CD4-positive, alpha-beta T cell treated with Interleukin-15 for 4 hours (primary cell): ENCODE measurements at regions not wholly inside any gene's neighbourhood (a gene's known extent, or its start where the extent isn't known, plus 50 kb on each side); places are given as distances from the start of the nearest gene placed in this dataset.

Experiments used
- DNase-seq: peaks from one replicate; pipeline ENCODE4 v3.0.0-alpha.2; 2020; ENCODE audit warnings: low spot score

DNA sequence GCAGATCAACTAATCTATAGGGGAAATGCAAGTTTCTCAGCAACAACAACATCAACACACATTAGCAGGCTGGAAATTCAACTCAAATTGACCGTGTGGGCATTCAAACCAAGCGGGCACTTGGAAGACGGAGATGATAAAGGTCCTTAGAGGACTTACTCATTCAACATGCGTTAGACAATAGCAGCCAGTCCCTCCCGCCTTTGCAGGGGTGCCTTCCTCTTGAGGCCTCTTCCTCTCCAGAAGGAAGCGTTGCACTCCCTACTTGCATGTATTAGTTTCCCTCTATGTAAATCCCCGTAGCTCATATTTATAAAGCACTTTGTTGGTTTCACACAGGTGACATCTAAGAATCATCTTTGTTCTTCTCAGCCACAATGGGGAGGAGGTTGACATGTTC, 300.8 kb upstream of the STXBP5 start:
- DNase-seq, result no peak

DNA sequence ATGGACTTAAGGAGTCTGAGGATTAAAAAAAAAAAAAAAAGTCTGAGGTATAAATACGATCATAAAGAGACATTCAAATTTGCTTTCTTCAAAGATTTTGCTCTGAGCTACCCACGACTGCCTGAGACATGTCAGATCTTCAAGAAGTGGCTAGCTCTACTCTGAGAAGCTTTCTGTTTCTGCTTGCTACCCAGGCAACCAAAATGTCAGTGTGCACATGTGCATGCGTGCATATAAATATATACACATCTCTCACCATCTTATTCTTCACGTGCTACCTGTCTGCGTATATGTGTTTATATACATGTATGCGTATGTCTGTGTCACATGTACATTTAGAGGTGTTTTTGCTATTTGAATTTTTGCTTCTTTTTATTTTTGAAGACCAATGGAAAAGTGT, 299.6 kb upstream of the STXBP5 start:
- no peak for DNase-seq

GRCh38 chr6:146905181-146905704, 299.0 kb upstream of the STXBP5 start:
- no peak for DNase-seq

DNA sequence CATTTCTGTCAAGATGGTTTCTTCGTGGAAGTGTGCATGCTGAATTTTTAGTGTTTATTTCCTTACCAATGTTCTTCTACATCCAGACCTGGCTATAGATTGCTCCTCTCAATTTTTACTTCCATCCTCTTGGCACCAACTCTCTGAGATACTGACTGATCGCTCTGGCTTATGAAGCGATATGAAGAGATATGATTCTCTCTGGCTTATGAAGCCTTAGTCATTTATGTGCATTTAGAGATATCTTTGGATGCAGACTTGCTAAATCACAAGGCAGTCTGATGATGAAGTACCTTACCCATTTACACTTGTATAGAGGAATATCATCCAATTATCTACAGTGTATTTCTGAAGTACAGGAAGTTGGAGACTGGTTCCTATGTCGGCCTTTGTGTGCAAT, 295.4 kb upstream of the STXBP5 start:
- no peak for DNase-seq

- DNase-seq, result no peak
These were observed 294.8 kb upstream of the STXBP5 start for GRCh38 chr6:146909376-146909775.

DNA sequence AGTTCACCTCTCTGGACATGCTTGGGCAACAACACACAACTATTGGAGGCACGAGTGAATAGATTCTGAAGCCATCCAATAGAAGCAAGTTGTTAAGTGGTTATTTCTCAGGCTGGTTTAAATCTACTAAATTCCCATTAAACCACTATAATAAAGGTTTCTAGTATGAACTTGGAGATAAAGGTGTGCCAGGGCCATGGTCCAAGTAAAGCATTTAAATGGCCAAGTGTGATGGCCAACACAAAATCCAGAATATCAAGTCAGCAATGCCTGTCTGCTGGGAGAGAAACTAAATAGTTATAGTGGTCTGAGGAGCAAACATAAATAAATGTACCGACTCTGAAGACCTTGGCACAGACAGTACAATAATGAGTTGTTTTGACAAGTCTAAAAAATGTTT, 294.3 kb upstream of the STXBP5 start:
- DNase-seq, result no peak

GRCh38 chr6:146910611-146911010, 293.6 kb upstream of the STXBP5 start:
- no peak for DNase-seq

DNA sequence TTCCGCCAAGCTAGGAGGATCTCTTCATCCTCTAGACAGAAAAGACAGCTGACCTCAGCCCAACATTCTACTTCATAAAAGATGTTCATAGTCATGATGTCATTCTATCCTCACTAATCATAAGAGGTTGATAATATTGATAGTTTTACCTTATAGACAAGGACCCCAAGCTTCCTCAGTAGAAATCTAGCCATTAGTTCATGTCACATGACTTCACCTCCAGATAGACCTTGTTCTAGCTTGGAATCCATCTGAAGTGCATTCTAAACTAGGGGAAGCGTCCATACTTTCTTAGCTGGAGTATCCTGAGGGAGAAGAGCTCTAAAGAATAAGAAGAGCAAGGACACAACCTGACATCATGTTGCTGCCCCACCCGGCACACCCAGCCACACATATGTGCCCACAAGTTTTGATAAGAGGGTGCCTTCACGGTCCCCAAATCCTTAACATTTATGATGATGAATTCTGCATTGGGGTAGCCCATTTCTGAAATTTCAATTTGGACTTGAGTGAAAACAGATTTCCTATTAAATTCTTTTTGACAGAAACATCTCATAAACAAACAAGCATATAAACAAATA, 292.5 kb upstream of the STXBP5 start:
- DNase-seq, result no peak

DNA sequence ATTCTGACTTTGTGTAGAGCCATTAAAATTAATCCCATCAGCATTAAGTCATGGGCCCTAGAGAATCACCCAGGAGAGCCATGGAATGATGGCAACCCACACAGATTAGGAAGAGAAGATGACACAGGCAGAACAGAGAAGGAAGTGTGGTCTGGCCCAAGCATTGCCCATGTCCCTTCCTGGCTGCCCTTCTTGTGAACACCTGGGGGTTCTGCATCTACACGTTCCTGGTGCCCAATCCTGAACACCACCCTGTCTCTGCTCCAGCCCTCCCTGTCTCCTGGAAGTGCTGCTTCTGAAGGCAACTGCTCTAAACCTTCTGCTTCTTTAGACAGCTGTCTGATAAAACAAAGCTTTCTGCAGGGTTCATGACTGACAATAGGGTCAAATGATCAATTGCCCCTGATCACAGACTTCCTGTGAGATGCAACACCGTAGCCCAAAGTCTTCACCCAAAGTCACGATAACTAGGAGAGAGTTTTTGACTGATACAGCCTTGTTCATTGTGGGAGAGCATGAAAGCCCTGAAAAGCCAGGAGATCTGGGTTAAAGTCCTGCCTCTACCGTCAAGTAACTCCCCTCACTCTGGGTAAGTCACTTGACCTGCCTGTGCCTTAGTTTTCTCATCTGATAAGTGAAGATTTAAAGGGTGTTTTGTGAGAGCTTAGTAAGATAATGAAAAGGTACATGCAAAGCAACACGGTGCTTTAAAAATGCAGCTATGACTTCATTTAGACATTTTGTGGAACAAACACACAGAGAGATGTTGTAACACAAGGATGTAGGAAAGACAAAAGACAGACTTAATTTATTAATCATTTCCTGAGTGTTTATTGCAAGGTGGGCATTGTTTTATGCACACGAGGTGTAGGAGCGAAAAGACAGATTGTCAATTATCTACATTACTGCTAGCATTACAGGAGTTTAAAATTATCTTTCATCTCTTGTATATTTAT, 291.2 kb upstream of the STXBP5 start:
- DNase-seq, result no peak

GRCh38 chr6:146913842-146914488, 290.3 kb upstream of the STXBP5 start:
- no peak for DNase-seq

- DNase-seq, result no peak
These were observed 289.4 kb upstream of the STXBP5 start for GRCh38 chr6:146914489-146915483.

DNA sequence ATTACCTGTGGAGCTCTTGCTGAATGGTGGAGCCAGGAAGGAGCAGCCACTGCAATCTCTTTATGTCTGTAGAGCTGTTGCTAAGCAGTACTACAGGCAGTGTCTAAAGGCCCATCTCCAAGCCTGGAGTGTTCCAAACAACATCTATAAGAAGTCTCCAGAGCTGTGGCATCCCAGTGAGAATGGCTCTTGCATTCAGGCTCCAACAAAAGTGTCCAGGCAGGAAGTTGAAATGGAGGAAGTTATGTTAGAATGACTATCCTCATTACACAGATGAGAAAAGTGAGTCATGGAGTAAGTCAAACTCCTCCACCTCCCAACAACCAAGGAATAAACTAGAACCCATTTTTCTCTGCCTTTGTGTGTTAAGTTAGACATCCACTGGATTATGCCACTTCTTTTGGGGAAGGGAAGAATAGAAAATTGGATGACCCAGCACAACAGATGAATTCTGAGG, 288.5 kb upstream of the STXBP5 start:
- no peak for DNase-seq

DNA sequence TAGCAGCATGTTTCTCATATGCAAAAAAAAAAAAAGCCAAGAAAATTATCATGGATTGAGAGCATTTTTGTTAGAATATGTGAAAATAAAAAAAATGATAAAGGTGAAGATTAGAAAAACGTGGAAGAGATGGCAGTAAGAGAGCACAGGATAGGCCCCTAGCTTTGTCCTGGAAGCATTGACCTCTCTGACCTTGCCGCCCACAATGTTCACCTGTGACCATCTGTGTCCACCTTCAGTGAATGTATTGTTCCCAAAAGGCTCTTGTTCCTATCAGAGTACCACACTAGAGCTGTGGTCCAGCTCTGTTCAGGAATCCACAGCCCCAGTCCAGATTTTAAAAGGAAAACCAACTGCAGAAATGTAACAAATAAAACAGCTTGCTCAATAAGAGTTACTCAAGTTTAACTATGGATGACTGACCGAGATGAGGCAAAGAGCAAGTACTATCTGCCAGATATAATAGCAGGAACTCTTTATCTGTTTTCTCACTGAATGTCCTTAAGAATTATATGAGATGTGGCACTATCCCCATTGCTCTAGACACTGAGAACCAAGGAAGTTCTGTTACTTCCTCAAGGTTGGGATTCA, 287.7 kb upstream of the STXBP5 start:
- DNase-seq, result no peak

DNA sequence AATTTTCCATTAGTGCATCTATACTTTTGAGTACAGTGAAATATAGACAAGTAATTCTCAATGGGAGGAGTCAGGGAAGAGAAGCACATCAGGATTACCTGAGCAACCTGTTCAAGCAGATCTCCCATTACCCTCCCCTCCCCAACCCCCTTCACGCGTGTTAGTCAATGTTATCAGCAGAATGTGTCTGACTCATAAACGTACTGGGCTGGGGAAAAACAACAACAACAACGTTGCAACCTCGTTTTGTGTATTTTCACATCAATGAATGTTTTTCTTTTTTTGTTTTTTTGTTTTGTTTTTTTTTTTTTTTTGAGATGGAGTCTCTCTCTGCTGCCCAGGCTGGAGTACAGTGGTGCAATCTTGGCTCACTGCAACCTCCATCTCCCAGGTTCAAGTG, 287.0 kb upstream of the STXBP5 start:
- no peak for DNase-seq

GRCh38 chr6:146917979-146918378, 286.2 kb upstream of the STXBP5 start:
- DNase-seq, result no peak

- DNase-seq, result no peak
These were observed 285.2 kb upstream of the STXBP5 start for GRCh38 chr6:146919017-146919416.

GRCh38 chr6:146923205-146923833, 280.9 kb upstream of the STXBP5 start:
- no peak for DNase-seq

GRCh38 chr6:146925846-146926245, 278.4 kb upstream of the STXBP5 start:
- no peak for DNase-seq

DNA sequence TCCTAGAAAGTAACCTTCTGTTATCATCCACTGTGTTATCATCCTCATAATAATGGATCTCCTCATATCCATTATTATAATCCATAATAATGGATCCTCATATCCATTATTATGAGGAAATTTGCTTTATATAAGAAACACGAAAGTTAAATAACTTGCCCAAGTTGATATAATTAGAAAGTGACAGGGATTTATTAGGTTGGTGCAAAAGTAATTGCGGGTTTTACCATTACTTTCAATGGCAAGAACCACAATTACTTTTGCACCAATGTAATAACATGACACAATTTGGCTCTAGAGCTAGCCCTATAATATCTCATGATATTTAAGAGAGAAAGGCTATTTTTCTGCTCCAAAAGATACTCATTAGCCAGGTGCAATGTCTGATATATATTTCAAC, 275.7 kb upstream of the STXBP5 start:
- DNase-seq, result no peak

DNA sequence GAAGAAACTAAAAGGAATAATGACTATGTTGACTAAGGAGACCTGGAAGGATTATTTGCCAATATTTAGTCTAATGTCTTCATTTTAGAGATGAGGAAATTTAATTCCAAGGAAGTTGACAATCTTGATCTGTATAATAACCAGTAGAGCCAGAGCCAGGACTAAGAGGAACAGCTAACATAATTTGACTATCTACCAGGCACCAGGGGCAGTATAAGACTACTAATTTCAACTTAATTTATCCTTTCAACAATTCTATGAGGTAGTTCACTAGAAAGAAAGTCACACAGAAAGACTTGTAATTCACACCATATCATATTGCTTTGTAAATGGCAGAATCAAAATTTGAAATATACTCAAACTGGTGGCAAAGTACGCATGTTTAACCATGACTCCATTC, 273.0 kb upstream of the STXBP5 start:
- no peak for DNase-seq

GRCh38 chr6:146937316-146937715, 266.9 kb upstream of the STXBP5 start:
- DNase-seq, result no peak
